ENCODE measurements at regions not wholly inside any gene's neighbourhood (a gene's known extent, or its start where the extent isn't known, plus 50 kb on each side); places are given as distances from the start of the nearest gene placed in this dataset.

- TF ChIP-seq CTCF (IDR thresholded peaks at IDR 0.05) (no peak), POLR2AphosphoS5 (IDR thresholded peaks at IDR 0.05) (no peak)
Observed at GRCh38 chr13:42453091-42453645, 120.8 kb upstream of the TNFSF11 start.
